Fibroblast of skin of scalp (primary cell): ENCODE measurements at regions not wholly inside any gene's neighbourhood (a gene's known extent, or its start where the extent isn't known, plus 50 kb on each side); places are given as distances from the start of the nearest gene placed in this dataset.
"Not testable (repeated sequence)": the region's sequence is repeated elsewhere in the genome, so short reads cannot be mapped to it uniquely, and the experiment has no call there.

Experiments used
- DNase-seq: peaks from one replicate; pipeline ENCODE4 v3.0.0-alpha.2; 2013

GRCh38 chr11:49823188-49823587 is 129.0 kb upstream of the OR4C13 start:
- DNase-seq, result not testable (repeated sequence)

DNA sequence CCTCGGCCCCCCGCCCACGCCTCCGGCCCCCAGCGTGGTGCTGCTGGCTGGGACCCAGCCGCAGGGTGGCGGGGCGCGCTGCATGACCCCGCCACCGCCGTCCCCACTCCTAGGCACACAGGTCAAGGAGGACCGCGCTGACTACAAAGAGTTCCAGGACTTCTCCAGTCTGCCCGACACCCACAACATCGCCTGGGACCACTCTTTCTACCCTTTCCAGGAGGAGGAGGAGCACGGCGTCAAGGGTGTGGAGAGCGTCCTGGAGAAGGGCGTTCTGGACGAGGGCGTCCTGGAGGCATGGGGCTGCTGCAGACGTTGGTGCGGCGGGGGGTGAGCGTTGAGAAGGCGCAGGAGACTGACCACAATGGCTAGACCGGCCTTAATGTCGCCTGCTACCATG is 101.7 kb upstream of the OR4C13 start:
- DNase-seq, result not testable (repeated sequence)

GRCh38 chr11:49851511-49851910 is 100.7 kb upstream of the OR4C13 start:
- no peak for DNase-seq

GRCh38 chr11:49851971-49852389 is 100.2 kb upstream of the OR4C13 start:
- no peak for DNase-seq

DNA sequence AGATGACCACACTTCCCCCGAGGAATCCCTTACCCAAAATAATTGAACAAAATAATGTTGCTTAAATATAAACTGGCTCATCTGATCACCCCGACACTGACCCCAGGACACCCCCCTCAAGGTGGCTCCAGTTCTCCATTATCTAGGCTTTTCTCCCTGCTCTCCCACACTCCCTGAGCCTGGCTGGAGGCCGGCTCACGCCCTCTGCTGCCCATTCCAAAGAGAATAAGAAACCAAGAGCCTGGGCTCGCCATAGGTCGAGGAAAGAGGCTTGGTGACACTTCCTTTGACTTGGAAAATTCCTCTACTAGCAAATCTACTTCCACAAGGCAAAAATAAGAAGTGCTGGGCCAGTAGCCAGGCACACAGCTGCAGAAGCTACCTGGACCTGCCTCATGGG is 63.3 kb upstream of the OR4C13 start:
- DNase-seq, result not testable (repeated sequence)

- DNase-seq, result not testable (repeated sequence)
These were observed 60.1 kb upstream of the OR4C13 start for GRCh38 chr11:49891910-49892671.

- DNase-seq, result not testable (repeated sequence)
These were observed 58.7 kb upstream of the OR4C13 start for GRCh38 chr11:49893442-49893841.
